ENCODE measurements at regions not wholly inside any gene's neighbourhood (a gene's known extent, or its start where the extent isn't known, plus 50 kb on each side); places are given as distances from the start of the nearest gene placed in this dataset.

DNA sequence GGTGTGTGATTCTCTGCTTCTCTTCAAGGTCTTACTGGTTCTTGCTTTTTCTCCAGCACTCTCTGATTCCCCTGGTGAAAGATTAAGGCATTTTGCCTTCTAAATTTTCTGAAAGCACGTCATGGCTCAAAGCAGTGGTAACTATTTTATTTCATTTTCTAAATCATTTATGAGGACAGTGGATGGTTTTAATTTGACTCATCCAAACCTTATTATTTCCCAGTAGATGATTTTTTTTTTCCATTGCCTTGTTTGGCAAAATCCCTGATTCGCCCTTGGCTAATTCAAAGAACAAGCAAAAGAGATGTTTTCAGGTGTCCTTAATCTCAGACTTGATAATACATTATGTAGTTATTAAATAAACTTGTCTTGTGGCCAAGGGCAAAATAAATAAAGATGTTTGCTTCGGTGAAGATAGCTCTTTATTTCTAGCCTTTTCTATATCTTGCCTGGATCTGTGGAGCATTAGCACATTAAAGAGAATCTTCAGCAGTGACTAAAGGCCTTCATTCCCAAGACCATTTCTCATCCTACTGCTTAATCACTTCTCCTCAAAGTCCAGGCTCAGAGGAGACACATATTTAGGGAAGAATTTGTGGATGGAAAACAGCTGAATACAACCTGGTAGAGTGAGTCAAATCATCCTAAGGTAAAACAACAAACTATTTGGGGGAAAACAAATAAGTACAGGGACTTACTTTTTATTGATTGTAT lies 359.8 kb downstream of the DUSP10 start:
- Histone ChIP-seq H3K36me3 (ENCODE audit: control insufficient read depth, insufficient read depth, low read length) (no peaks in the 10 kb centered on the region), H2AFZ (ENCODE audit: low read length) (no peak overlapping the region), H3K4me1 (ENCODE audit: control insufficient read depth, extremely low read depth, insufficient read depth, low read length) (no peaks in the 10 kb centered on the region), H4K20me1 (ENCODE audit: control insufficient read depth, extremely low read depth, insufficient read depth, low read length) (no peaks in the 10 kb centered on the region), H3K4me3 (replicated peaks in 1 of 4; ENCODE audit: control extremely low read depth in 1 of 4, insufficient read depth in 1 of 4, low read depth in 3 of 4, low read length in 4 of 4) (no peak overlapping the region), H3K4me2 (ENCODE audit: extremely low read depth, insufficient read depth, low read length) (no peak overlapping the region), H3K9me3 (ENCODE audit: control insufficient read depth, insufficient read depth, low read depth, low read length) (no peaks in the 10 kb centered on the region), H3K27ac (ENCODE audit: insufficient read depth, low read length) (no peak overlapping the region), H3K27me3 (ENCODE audit: control insufficient read depth, insufficient read depth, low read length) (no peaks in the 10 kb centered on the region), H3K79me2 (ENCODE audit: control insufficient read depth, insufficient read depth, low read length) (no peaks in the 10 kb centered on the region), H3K9ac (ENCODE audit: insufficient read depth, low read length) (no peak overlapping the region)
- TF ChIP-seq EZH2 (IDR thresholded peaks at IDR 0.05; ENCODE audit: low read length, missing control alignments) (no peak), CTCF (conservative IDR thresholded peaks at IDR 0.05 in 1 of 2, IDR thresholded peaks at IDR 0.05 in 1 of 2; ENCODE audit: low read depth in 1 of 2, low read length in 2 of 2) (no peak)
- peak in 1 of 2 donors; percentile 58 for DNase-seq (ENCODE audit: low read depth in 2 of 2)

DNA sequence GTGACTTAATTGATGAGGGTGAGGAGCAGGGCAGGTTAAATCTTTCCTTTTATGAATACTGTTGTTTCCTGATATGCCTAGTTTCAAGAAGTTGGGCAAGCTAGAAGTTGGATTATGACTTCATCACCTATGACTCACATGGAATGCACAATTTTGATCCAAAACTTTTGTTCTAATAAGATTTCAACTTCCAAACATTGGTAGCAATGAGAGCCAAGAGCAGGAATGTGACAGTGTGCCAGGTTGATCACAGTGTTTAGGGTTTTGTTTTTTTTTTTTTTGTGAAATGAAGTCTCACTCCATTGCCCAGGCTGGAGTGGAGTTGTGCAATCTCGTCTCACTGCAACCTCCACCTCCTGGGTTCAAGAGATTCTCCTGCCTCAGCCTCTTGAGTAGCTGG lies 349.4 kb downstream of the DUSP10 start:
- TF ChIP-seq EZH2 (IDR thresholded peaks at IDR 0.05; ENCODE audit: low read length, missing control alignments) = no peak
- TF ChIP-seq CTCF (conservative IDR thresholded peaks at IDR 0.05 in 1 of 2, IDR thresholded peaks at IDR 0.05 in 1 of 2; ENCODE audit: low read depth in 1 of 2, low read length in 2 of 2) = no peak
- DNase-seq (ENCODE audit: low read depth in 2 of 2) = peak; percentile 89 to 94
- Histone ChIP-seq H3K4me3 (replicated peaks in 1 of 4; ENCODE audit: control extremely low read depth in 1 of 4, insufficient read depth in 1 of 4, low read depth in 3 of 4, low read length in 4 of 4) (no peak overlapping the region), H3K9me3 (ENCODE audit: control insufficient read depth, insufficient read depth, low read depth, low read length) (no peaks in the 10 kb centered on the region), H3K27ac (ENCODE audit: insufficient read depth, low read length) (no peak overlapping the region), H3K4me1 (ENCODE audit: control insufficient read depth, extremely low read depth, insufficient read depth, low read length) (peaks cover 5% of the 10 kb centered on the region), H3K27me3 (ENCODE audit: control insufficient read depth, insufficient read depth, low read length) (no peaks in the 10 kb centered on the region), H3K9ac (ENCODE audit: insufficient read depth, low read length) (no peak overlapping the region), H3K36me3 (ENCODE audit: control insufficient read depth, insufficient read depth, low read length) (no peaks in the 10 kb centered on the region), H4K20me1 (ENCODE audit: control insufficient read depth, extremely low read depth, insufficient read depth, low read length) (no peaks in the 10 kb centered on the region), H2AFZ (ENCODE audit: low read length) (no peak overlapping the region), H3K79me2 (ENCODE audit: control insufficient read depth, insufficient read depth, low read length) (no peaks in the 10 kb centered on the region), H3K4me2 (ENCODE audit: extremely low read depth, insufficient read depth, low read length) (no peak overlapping the region)

- H2AFZ ChIP-seq (ENCODE audit: low read length) = no peak overlapping the region
- TF ChIP-seq EZH2 (IDR thresholded peaks at IDR 0.05; ENCODE audit: low read length, missing control alignments) = no peak
- no peak for TF ChIP-seq CTCF (conservative IDR thresholded peaks at IDR 0.05 in 1 of 2, IDR thresholded peaks at IDR 0.05 in 1 of 2; ENCODE audit: low read depth in 1 of 2, low read length in 2 of 2)
- H3K4me2 ChIP-seq (ENCODE audit: extremely low read depth, insufficient read depth, low read length) = no peak overlapping the region
- H3K4me1 ChIP-seq (ENCODE audit: control insufficient read depth, extremely low read depth, insufficient read depth, low read length) = peaks cover 5% of the 10 kb centered on the region
- no peaks in the 10 kb centered on the region for H3K27me3 ChIP-seq (ENCODE audit: control insufficient read depth, insufficient read depth, low read length)
- no peaks in the 10 kb centered on the region for H4K20me1 ChIP-seq (ENCODE audit: control insufficient read depth, extremely low read depth, insufficient read depth, low read length)
- DNase-seq (ENCODE audit: low read depth in 2 of 2) = peak; percentile 90 to 93
- H3K9ac ChIP-seq (ENCODE audit: insufficient read depth, low read length) = no peak overlapping the region
- H3K36me3 ChIP-seq (ENCODE audit: control insufficient read depth, insufficient read depth, low read length) = no peaks in the 10 kb centered on the region
- H3K79me2 ChIP-seq (ENCODE audit: control insufficient read depth, insufficient read depth, low read length) = no peaks in the 10 kb centered on the region
- no peak overlapping the region for H3K4me3 ChIP-seq (replicated peaks in 1 of 4; ENCODE audit: control extremely low read depth in 1 of 4, insufficient read depth in 1 of 4, low read depth in 3 of 4, low read length in 4 of 4)
- no peaks in the 10 kb centered on the region for H3K9me3 ChIP-seq (ENCODE audit: control insufficient read depth, insufficient read depth, low read depth, low read length)
- no peak overlapping the region for H3K27ac ChIP-seq (ENCODE audit: insufficient read depth, low read length)
Observed at GRCh38 chr1:221394011-221394544, 347.8 kb downstream of the DUSP10 start.
